HepG2 (cell line): ENCODE measurements at regions not wholly inside any gene's neighbourhood (a gene's known extent, or its start where the extent isn't known, plus 50 kb on each side); places are given as distances from the start of the nearest gene placed in this dataset.

Source experiments
- ARID3A ChIP-seq: IDR thresholded peaks from 2 replicates; pipeline ENCODE4 v1.6.1; 2012; ENCODE audit warnings: low read depth, low read length, improper control_type of control experiment
- DPF2 ChIP-seq: sonication (generic); formaldehyde crosslinking; IDR thresholded peaks from 2 replicates; pipeline ENCODE4 v1.4.0; 2020; ENCODE audit warnings: mild to moderate bottlenecking, low read depth, missing genetic modification reagents, borderline replicate concordance
- FOXA3 ChIP-seq: IDR thresholded peaks from 2 replicates; pipeline ENCODE4 v1.6.1; 2016; ENCODE audit warnings: missing genetic modification reagents, missing compliant biosample characterization
- FOXO1 ChIP-seq: sonication (generic); formaldehyde crosslinking; IDR thresholded peaks from 2 replicates; pipeline ENCODE4 v1.4.0; 2020; ENCODE audit warnings: missing genetic modification reagents
- GATAD1 ChIP-seq: IDR thresholded peaks from 2 replicates; pipeline ENCODE4 v1.6.1; 2016; ENCODE audit warnings: missing genetic modification reagents, missing compliant biosample characterization
- HCFC1 ChIP-seq: fragments of 150-350 bp; IDR thresholded peaks from 2 replicates; pipeline ENCODE4 v1.6.1; 2014; ENCODE audit warnings: low read depth, low read length
- HMG20A ChIP-seq: IDR thresholded peaks from 2 replicates; pipeline ENCODE4 v1.6.1; 2016; ENCODE audit warnings: borderline replicate concordance
- HNF1A ChIP-seq, 2 experiments: sonication (generic) in 1 of 2; formaldehyde crosslinking in 1 of 2; IDR thresholded peaks; 2 replicates each; pipeline versions ENCODE4 v1.4.0 to v1.6.1; 2016 to 2020; ENCODE audit warnings: borderline replicate concordance in 1 of 2, low read depth in 1 of 2, mild to moderate bottlenecking in 1 of 2, missing genetic modification reagents in 1 of 2
- KAT8 ChIP-seq: IDR thresholded peaks from 2 replicates; pipeline ENCODE4 v1.6.1; 2016; ENCODE audit warnings: missing genetic modification reagents, missing compliant biosample characterization
- KLF16 ChIP-seq, 2 experiments: sonication (generic) in 1 of 2; formaldehyde crosslinking in 1 of 2; IDR thresholded peaks; 2 replicates each; pipeline versions ENCODE4 v1.6.1 to v1.8.0; 2016 to 2023; ENCODE audit warnings: missing genetic modification reagents in 2 of 2, missing compliant biosample characterization in 1 of 2
- MED1 ChIP-seq: sonication (generic); formaldehyde crosslinking; IDR thresholded peaks from 2 replicates; pipeline ENCODE4 v1.4.0; 2020; ENCODE audit warnings: missing genetic modification reagents
- MXI1 ChIP-seq: IDR thresholded peaks from 3 replicates; pipeline ENCODE4 v1.6.1; 2012; ENCODE audit warnings: low read depth, low read length, inconsistent platforms, borderline replicate concordance
- RBM22 ChIP-seq: fragments of 200-400 bp; formaldehyde crosslinking; optimal IDR thresholded peaks from 2 replicates; pipeline ENCODE3; 2017; ENCODE audit warnings: mild to moderate bottlenecking, low read length, moderate library complexity
- REL ChIP-seq: sonication (generic); formaldehyde crosslinking; conservative IDR thresholded peaks from 2 replicates; pipeline ENCODE4 v1.8.0; 2022; ENCODE audit warnings: mild to moderate bottlenecking, missing genetic modification reagents, moderate library complexity
- SMAD3 ChIP-seq: sonication (generic); formaldehyde crosslinking; IDR thresholded peaks from 2 replicates; pipeline ENCODE4 v1.4.0; 2020; ENCODE audit warnings: missing genetic modification reagents
- ZMYM3 ChIP-seq: sonication (generic); formaldehyde crosslinking; IDR thresholded peaks from 2 replicates; pipeline ENCODE4 v1.5.1; 2020; ENCODE audit warnings: mild to moderate bottlenecking, missing genetic modification reagents
- ZNF24 ChIP-seq: fragments of 450-650 bp; IDR thresholded peaks from 2 replicates; pipeline ENCODE4 v1.6.1; 2017; ENCODE audit warnings: antibody characterized with exemption, mild to moderate bottlenecking
- ZNF276 ChIP-seq: sonication (generic); formaldehyde crosslinking; IDR thresholded peaks from 2 replicates; pipeline ENCODE4 v1.4.0; 2020; ENCODE audit warnings: mild to moderate bottlenecking, low read depth, missing genetic modification reagents
- ZNF629 ChIP-seq: sonication (generic); formaldehyde crosslinking; conservative IDR thresholded peaks from 2 replicates; pipeline ENCODE4 v1.5.0; 2020; ENCODE audit warnings: missing genetic modification reagents
- TF ChIP-seq, protein P1 (sequence below): IDR thresholded peaks from 2 replicates; pipeline ENCODE4 v1.6.1; 2012; ENCODE audit warnings: low read length, improper control_type of control experiment

DNA sequence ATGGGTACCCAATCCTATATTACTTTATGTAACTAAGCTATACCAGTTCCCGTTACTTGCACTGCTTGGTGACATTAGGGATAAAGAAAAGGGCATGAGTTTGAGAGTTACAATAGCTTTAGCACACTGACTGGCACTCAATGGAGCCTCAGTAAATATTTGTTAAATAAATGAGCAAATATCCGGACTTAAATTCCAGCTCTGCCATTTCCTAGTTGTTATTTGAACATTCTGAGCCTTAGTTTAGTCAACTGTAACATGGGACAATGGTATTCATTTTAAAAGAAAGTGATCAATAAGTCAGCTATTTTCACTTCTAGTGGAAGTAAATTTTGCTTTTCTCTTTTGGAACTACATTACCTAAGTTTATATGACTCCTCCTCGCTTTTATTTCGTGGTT is 198.7 kb downstream of the ZC3H11B start (continued):
- TF ChIP-seq KLF16 (CRISPR knock-in tag; IDR thresholded peaks at IDR 0.05) (peak in 1 of 2 experiments; percentile 65; a peak in 1 of 4 replicates), FOXA3 (CRISPR knock-in tag) (peak; percentile 94), ZMYM3 (no peak), RBM22 (no peak), KAT8 (CRISPR knock-in tag) (peak; percentile 60; the same call in 1 of the 2 replicates), ZNF276 (CRISPR knock-in tag) (no peak), SMAD3 (CRISPR knock-in tag) (peak; percentile 60; the same call in 1 of the 2 replicates), HNF1A (IDR thresholded peaks at IDR 0.05; ENCODE audit: low read depth) (peak; percentile 22; the same call in 1 of the 2 replicates), HNF1A (CRISPR knock-in tag; IDR thresholded peaks at IDR 0.05; ENCODE audit: borderline replicate concordance) (peak; percentile 26; the same call in 1 of the 2 replicates), ZNF629 (peak; percentile 91), ZNF24 (peak; percentile 37; the same call in 1 of the 2 replicates), HMG20A (CRISPR knock-in tag) (peak; percentile 87), HCFC1 (no peak), MXI1 (no peak), FOXO1 (peak; percentile 48; the same call in 1 of the 2 replicates), MED1 (peak; percentile 63), GATAD1 (0 out of 2 replicates have a peak, but pooled peaks have one; percentile 16), REL (CRISPR knock-in tag) (no peak), ARID3A (peak; percentile 49; the same call in 1 of the 2 replicates), DPF2 (CRISPR knock-in tag) (peak; percentile 72)
- TF ChIP-seq, protein P1, sequence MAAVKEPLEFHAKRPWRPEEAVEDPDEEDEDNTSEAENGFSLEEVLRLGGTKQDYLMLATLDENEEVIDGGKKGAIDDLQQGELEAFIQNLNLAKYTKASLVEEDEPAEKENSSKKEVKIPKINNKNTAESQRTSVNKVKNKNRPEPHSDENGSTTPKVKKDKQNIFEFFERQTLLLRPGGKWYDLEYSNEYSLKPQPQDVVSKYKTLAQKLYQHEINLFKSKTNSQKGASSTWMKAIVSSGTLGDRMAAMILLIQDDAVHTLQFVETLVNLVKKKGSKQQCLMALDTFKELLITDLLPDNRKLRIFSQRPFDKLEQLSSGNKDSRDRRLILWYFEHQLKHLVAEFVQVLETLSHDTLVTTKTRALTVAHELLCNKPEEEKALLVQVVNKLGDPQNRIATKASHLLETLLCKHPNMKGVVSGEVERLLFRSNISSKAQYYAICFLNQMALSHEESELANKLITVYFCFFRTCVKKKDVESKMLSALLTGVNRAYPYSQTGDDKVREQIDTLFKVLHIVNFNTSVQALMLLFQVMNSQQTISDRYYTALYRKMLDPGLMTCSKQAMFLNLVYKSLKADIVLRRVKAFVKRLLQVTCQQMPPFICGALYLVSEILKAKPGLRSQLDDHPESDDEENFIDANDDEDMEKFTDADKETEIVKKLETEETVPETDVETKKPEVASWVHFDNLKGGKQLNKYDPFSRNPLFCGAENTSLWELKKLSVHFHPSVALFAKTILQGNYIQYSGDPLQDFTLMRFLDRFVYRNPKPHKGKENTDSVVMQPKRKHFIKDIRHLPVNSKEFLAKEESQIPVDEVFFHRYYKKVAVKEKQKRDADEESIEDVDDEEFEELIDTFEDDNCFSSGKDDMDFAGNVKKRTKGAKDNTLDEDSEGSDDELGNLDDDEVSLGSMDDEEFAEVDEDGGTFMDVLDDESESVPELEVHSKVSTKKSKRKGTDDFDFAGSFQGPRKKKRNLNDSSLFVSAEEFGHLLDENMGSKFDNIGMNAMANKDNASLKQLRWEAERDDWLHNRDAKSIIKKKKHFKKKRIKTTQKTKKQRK = no peak
